ENCODE measurements at regions not wholly inside any gene's neighbourhood (a gene's known extent, or its start where the extent isn't known, plus 50 kb on each side); places are given as distances from the start of the nearest gene placed in this dataset.

DNA sequence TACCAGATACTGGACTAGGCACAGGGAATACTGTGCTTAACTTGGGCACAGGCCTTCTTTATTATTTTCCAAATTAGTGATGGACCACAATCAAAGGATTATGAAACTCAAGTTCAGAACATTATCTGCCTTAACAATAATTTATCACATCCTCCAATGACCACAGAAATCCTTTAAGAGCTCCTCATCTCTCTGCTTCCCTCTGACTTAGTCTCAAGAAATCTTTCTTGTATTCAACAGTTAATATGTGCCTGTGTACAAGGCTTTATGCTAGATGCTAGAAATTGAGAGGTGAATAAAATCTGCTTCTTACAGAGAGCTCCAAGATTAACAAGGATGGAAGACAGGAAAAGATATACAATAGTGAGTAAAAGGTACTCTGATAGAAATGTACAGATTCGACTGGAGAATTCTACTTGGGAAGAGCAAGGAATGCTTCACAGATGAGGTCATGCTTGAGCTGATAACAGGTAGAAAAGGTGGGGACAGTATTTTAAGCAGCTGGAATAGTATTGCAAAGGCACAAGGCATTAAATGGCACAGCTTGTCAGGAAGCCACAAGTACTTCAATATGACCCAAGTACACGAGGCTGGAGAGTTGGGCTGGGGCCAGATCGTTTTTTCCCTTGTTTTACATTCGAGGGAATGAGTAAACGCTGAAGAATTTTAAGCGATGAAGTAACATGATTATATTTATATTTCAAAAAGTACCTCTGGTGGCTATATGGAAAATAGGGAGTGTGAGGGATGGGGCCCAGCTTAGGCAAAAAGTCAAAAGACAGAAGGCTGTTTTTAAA, 55.1 kb upstream of the ARID2 start:
- no peak for DNase-seq

DNA sequence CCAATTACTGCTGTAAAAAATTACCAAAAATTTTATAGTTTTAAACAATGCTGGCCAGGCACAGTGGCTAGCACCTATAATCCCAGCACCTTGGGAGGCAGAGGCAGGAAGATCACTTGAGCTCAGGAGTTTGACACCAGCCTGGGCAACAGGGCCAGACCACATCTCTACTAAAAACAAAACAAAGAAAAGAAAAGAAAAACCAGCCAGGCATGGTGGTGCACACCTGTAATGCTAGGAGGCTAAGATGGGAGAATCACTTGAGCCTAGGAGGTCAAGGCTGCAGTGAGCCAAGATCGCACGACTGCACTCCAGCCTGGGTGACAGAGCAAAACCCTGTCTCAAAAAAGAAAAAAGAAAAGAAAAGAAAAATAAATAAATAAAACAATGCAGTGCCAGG, 54.0 kb upstream of the ARID2 start:
- no peak for DNase-seq

All from NCI-H1436 (cell line).